Calu3 (cell line): ENCODE measurements at regions not wholly inside any gene's neighbourhood (a gene's known extent, or its start where the extent isn't known, plus 50 kb on each side); places are given as distances from the start of the nearest gene placed in this dataset.

ENCODE experiments used
- BruUV-seq: library from RNA; stranded (reverse); fragments of 400-500 nt; replicated peaks from 2 replicates; lab custom pipeline; 2021; lab: Mats Ljungman, UMichigan
- CTCF ChIA-PET: fragments of 300-600 bp; sonication (Branson Sonifier 250); formaldehyde crosslinking; loops from one replicate; lab custom pipeline; 2022; ENCODE audit warnings: antibody characterized with exemption; lab: Charles Lee
- DNase-seq: peaks from one replicate; pipeline ENCODE4 v3.0.0; 2022
- H3K27ac Mint-ChIP-seq: one replicate; pipeline ENCODE4 v1.8.0; 2022; ENCODE audit warnings: mixed read lengths; ENCODE audit not compliant: unreplicated experiment
- H3K27me3 Mint-ChIP-seq: one replicate; pipeline ENCODE4 v1.8.0; 2022; ENCODE audit warnings: mixed read lengths; ENCODE audit not compliant: unreplicated experiment
- H3K36me3 Mint-ChIP-seq: one replicate; pipeline ENCODE4 v1.8.0; 2022; ENCODE audit warnings: mild to moderate bottlenecking, moderate library complexity, mixed read lengths; ENCODE audit not compliant: insufficient read depth, unreplicated experiment
- H3K4me1 Mint-ChIP-seq: one replicate; pipeline ENCODE4 v1.8.0; 2022; ENCODE audit warnings: mild to moderate bottlenecking, low read depth, mixed read lengths; ENCODE audit not compliant: unreplicated experiment
- H3K4me3 Mint-ChIP-seq: one replicate; pipeline ENCODE4 v1.8.0; 2022; ENCODE audit warnings: mild to moderate bottlenecking, low read depth, moderate library complexity, mixed read lengths; ENCODE audit not compliant: unreplicated experiment
- H3K9me3 Mint-ChIP-seq: one replicate; pipeline ENCODE4 v1.8.0; 2022; ENCODE audit warnings: low read depth, mixed read lengths; ENCODE audit not compliant: unreplicated experiment
- CTCF ChIP-seq: fragments of 200-600 bp; IDR thresholded peaks from one replicate; pipeline ENCODE4 v1.8.0; 2022; ENCODE audit warnings: antibody characterized with exemption; ENCODE audit not compliant: unreplicated experiment
- intact Hi-C: fragments of 100-400 bp; cut with micrococcal nuclease; formaldehyde crosslinking; loops from one replicate; pipeline ENCODE4 v1.10.0; 2022; ENCODE audit not compliant: unreplicated experiment

DNA sequence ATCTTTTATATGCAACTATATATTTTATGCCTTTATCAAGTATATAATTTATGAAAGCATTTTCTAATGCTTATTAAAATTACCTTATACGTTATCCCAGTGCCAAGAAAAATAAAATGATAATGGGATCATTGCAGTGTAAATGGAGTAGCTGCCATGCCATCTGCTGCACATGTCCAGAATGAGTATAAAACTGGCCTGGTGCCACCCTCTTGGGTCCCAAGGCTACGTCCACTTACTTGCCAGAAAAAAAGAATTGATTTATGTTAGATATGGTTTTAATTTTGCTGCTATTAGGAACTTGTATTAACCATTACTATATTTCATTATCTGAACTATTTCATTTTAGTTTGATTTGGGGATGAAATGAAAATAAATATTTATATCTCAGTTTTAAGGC lies 1127.1 kb upstream of the CNTN5 start:
- DNase-seq: no peak
- intact Hi-C loops: no loop called here
- Mint-ChIP-seq H3K4me3 (no peak overlapping the region), H3K4me1 (no peaks in the 10 kb centered on the region), H3K27me3 (no peaks in the 10 kb centered on the region), H3K36me3 (no peaks in the 10 kb centered on the region), H3K27ac (no peak overlapping the region), H3K9me3 (peaks cover 2% of the 10 kb centered on the region)
- TF ChIP-seq CTCF: no peak
- CTCF ChIA-PET: no interaction called here
- BruUV-seq: no TSS peak

DNA sequence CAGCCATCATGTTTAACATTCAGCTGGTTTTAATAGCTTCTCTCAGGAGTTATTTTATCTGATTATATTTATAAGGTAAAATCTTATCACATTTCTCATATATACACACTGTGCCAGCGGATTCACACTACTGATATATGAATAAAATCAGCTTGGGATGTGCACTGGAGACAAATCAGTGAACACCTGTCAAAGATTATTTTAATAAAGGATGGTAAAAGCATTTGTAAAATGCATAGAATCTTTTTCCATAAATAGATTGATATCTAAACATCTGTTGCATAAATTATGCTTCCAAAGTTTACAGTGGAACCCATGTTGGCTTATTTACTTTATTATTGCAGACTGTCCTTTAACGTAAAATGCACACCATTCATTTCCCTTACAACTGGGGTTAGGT lies 1125.8 kb upstream of the CNTN5 start:
- Mint-ChIP-seq H3K27ac (no peak overlapping the region), H3K4me3 (no peak overlapping the region), H3K9me3 (peaks cover 2% of the 10 kb centered on the region), H3K4me1 (no peaks in the 10 kb centered on the region), H3K27me3 (no peaks in the 10 kb centered on the region), H3K36me3 (no peaks in the 10 kb centered on the region)
- no peak for TF ChIP-seq CTCF
- DNase-seq: no peak
- CTCF ChIA-PET: no interaction called here
- intact Hi-C loops: no loop called here
- BruUV-seq: no TSS peak

DNA sequence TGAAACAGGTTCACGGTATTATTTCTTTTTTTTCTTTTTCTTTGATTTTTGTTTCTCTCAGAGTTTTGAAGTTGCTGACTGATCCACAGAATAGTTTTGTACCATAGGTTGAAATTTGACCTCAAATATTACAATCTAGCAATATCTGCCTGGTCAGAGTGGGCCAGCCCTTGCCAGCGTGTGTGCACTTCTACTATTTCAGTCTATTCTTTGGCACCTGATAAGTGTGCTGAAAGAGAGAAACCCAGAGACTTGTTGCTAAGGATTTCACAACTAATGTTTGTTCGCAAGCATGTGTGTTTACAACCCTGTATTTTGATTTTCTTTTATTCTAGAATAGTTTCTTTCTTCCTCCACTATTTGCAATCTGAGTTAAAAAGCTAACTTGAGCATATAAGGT lies 1125.2 kb upstream of the CNTN5 start:
- Mint-ChIP-seq H3K4me1 (no peaks in the 10 kb centered on the region), H3K36me3 (no peaks in the 10 kb centered on the region), H3K27ac (no peak overlapping the region), H3K9me3 (peaks cover 2% of the 10 kb centered on the region), H3K4me3 (no peak overlapping the region), H3K27me3 (no peaks in the 10 kb centered on the region)
- no peak for DNase-seq
- BruUV-seq: no TSS peak
- intact Hi-C loops: no loop called here
- CTCF ChIA-PET: no interaction called here
- TF ChIP-seq CTCF: no peak

DNA sequence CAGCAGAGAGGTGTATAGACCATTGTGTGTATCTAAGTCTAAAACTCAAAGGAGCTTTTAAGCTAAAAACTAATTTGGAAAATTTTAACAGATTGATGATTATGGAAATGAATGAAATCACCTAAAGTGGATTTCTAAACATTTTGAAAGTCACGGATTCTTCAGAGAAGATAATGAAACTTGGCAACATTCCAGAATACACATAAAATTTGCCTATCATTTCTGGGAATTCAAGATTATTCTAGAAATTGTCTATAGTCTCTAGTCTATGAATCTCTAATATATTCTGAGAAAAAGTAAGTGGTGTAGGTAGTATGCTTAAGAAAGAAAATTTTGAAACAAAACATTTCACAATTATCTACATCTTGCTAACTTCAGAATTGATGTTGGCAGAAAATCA lies 1117.9 kb upstream of the CNTN5 start:
- Mint-ChIP-seq H3K4me1 (no peaks in the 10 kb centered on the region), H3K4me3 (no peak overlapping the region), H3K27ac (no peak overlapping the region), H3K9me3 (no peaks in the 10 kb centered on the region), H3K36me3 (no peaks in the 10 kb centered on the region), H3K27me3 (no peaks in the 10 kb centered on the region)
- no peak for TF ChIP-seq CTCF
- intact Hi-C loops: no loop called here
- CTCF ChIA-PET: no interaction called here
- DNase-seq: no peak
- no TSS peak for BruUV-seq
